Kidney glomerular epithelial cell (primary cell): ENCODE measurements at regions not wholly inside any gene's neighbourhood (a gene's known extent, or its start where the extent isn't known, plus 50 kb on each side); places are given as distances from the start of the nearest gene placed in this dataset.
"Not testable (repeated sequence)": the region's sequence is repeated elsewhere in the genome, so short reads cannot be mapped to it uniquely, and the experiment has no call there.

Experiments used
- DNase-seq: peaks from one replicate; lab custom pipeline; 2025; lab: John Stamatoyannopoulos, UW

DNA sequence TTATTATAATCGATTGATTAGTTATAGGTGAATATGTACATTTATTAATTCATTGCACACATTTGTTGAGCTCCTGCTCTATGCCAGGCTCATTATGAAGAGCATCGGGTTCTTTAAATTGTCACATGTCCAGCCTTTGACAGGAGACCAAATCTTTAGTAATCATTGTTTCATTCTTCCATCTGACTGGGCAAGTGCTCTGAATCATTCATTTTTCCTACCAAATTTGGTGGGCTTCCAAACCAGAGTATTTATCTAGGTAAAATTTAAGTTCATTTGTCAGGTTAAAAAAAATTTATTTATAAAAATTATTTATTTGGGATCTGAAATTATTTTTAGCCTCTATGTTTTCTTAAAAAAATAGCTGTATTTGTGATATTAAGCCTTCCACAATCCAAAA lies 404.9 kb upstream of the MMS22L start:
- no peak for DNase-seq

DNA sequence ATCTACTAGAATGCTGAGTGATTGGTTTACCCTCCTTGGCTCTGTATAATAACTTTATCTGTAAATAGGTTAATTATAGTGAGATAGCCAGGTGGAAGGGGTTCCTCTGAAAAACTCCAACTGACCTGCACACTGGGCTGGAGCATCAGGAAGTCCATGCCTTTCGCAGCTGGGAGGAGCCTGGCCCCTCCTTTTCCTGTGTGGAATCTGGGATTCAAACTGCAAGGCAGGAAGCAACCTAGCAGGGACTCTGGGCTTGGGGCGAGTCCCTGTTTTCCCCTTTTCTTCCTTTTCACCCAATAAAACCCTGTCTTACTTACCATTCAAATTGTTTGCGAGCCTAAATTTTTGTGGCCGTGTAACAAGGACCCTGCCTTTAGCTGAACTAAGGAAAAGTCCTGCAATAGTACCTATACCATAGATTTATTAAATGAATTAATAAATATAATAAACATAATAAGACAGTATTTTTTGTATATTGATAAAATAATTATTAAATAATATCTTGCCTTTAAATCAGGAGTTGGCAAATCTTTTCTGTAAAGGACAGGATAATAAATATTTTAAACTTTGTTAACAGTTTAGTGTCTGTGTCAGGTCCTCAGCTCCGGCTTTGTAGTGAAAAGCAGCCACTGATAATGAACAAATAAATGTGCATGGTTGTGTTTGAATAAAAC lies 406.2 kb upstream of the MMS22L start:
- DNase-seq: no peak

DNA sequence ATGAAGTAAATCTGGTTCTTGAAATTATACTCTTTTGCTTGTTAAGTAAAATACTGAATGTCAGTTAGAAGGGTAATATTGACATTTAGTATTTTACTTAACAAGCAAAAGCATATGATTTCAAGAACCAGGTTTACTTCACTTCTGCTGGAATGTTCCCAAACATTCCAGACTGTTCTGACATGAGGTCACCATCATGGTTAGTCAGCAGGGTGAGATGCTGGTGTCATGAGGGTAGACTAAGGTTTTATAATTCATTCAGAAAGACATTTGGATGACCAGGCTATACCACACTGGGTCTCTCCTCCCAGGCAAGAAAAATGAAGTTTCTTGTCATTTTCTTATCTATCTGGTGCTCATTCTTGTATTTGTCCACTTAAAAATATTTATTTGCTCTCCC lies 414.4 kb upstream of the MMS22L start:
- peak; percentile 40 for DNase-seq

DNA sequence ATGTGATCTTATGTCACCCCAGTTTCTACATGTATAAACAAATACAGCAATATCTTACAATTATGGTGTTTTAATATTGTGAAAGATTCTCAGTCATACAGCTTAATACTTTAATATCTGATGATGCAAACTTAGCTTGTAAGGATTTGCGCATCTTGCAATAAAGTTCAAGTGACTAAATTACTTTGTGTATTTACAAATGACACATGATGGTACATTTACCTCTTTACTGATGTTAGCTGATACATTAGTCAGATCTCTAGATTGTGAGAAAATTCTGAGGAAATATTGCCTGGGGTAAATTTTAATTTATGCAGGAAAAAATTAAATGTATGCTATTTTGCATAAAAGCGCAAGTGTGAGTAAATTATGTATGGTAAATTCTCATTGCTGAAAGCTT lies 418.8 kb upstream of the MMS22L start:
- DNase-seq: no peak

DNA sequence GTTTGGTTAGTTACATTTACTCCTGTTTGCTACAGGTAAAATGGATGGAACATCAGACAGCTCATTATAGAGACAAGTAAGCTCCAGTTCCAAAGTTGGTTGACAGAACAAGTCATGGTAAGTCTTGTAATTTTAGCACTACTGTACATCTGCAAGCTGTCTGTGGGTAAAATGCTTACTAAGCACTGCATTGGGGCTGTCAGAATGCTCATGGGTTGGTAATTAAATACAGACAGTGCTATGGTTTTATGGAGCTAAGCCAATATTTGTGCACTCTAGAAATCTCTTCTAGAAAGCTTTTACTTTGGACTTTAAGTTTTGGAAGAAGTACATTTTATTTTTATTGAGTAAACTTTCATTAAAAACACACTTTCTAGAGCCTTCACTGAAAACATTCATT lies 419.2 kb upstream of the MMS22L start:
- no peak for DNase-seq

DNA sequence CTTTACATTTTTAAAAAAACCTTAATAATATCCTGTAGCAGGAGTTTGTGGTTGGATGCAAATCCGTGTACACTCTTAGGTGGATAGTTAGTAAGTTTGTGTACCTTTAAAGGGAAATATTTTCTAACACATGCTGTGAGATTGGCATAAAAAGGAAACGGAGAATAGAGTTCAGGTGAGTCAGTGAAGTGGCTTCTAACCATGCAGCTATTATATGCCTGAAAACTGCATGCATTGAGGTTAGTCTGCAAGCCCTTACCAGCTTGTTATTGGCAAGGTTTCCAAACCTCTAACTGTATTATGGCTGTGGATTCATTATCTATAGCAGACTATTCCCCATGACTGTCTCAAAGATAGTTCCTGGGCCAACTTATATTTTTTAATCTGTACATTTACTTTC lies 420.6 kb upstream of the MMS22L start:
- no peak for DNase-seq

DNA sequence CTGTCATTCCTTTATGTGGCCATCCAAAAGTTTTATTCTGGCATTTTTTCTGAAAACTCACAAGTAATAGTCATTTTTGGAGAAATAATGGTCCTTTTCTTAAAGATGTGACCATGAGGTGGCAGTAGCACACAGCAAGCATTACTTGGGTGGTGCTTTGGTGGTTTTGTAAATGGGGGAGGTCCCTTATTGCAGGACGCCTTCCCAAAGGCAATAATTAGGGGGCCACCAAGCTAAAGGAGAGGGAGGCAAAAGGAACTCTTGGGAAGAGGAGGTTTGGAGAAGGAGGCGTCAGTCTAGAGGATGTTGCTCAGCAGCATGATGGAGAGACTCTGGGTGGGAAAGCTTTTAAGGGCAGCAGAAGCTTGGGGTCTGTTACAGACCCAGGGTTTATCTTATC lies 422.6 kb upstream of the MMS22L start:
- DNase-seq: no peak

DNA sequence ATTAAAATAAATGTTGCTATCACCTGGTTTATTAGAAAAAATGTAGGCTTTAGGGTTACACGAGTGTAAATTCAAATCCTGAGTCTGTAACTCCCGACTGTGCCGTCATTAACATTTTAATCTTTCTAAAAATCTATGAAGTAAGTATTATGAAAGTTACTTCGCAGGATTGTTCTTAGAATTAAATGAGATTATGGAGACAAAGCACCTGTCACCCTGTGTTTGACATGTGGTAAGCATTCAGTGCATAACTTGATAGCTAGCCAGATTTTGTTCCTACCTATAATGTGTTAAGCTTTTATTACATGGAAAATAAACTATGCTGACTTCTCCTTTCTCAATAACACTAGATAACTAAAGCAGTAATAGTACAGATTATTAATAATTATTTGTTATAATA lies 429.7 kb upstream of the MMS22L start:
- DNase-seq: no peak

DNA sequence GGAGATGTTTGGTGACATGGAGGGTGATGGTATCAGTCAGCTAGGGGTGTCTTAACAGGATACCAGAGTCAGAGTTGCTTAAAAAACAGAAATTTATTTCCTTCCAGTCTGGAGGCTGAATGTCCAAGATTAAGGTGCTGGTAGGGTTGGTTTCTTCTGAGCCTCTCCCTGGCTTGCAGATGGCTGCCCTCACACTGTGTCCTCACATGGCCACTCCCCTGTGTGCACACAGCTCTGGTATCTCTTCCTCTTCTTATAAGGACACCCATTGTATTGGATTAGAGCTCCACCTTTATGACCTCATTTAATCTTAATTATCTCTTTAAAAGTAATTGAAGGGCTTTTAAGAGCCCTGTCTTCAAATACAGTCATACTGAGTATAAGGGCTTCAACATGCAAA lies 431.8 kb upstream of the MMS22L start:
- no peak for DNase-seq

DNA sequence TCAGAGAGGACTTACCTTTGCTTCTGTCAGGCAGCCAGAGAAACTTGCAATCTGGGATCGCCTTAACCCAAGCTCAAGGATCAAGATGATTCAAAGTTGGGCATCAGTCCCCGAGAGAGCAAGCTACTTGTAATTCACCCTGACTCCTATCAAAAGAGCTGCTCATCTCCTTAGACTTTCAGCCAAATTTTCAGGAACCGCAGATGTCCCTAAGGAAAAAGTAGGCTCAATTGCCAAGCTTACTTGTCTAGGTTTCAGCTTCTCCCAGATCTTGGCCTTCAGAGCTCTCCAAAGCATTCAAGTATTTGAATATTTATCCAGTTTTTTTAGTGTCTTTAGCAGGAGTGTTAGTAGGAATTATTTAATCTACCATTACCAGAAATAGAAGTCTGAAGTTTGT lies 434.1 kb upstream of the MMS22L start:
- no peak for DNase-seq

DNA sequence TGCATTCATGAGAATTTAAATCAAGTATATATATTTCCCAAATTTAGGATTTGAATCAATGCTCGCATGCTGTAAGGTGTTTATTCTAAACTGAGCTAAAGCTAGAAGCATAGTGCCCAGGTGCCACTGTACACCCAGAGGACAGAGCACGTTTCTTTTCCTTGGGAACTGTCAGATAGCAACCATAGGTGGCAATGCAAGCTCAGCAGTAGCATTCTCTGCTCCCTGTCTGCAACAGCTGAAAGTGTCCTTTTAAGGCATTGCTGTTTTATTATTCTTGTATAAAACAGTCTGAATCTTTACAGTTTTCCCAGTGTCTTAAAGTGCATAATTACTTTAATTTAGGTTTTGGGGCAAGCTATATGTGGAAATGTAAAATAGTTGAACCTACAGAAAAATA lies 443.4 kb upstream of the MMS22L start:
- no peak for DNase-seq

DNA sequence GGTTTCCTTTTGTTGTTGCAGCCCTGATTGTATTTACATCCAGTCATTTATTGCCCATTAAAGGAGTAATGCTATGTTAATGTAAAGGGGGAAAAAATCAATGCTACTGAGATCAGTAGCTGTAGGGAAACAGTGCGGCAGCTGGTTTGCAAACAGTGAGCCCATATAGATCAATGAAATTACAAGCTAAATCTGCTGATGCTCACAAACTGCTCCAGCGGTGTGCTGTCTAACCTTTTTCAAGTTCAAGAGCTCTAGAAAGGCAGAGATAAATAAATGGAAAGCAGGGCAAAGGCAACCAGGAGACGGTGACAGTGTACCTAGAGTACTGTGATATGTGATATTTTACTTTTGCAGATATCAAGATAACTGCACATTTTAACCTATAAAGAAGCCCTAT lies 449.0 kb upstream of the MMS22L start:
- DNase-seq: no peak

DNA sequence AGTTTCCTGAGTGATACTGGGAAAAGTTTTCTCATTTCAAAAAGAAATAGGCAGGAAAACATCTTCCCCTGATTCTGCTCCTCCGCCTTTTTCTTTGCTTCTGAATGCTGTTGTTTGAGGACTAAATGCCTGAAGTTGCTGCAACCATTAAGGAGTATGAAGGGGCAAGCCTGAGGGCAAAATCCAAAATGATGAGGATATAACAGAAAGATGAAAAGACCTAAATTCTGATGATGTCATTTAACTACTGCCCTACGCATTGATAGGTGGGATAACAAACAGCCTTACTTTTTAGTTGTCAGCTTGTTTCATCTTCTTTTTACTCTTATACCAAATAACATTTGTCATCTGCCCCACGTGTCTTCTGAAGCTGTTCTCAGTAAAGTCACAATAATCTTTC lies 474.6 kb upstream of the MMS22L start:
- DNase-seq: no peak

DNA sequence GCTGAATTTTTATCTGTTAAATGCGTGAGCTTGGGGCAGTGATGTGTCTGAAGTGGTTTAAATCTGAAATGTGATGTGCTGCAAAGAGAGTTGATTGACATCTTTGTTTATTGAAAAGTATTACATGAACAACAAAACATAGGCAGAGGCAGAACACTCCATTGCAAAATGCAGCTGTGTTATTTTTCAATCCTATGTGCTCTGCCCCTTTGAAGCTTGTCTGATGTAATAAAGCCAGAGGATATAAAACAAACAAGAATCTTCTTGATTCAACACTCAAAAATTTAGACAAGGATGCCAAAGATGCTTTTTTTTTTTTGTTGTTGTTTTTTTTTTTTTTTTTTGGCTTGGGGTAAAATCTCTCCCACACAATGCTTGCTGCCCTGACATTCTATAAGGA lies 482.4 kb upstream of the MMS22L start:
- peak; percentile 21 for DNase-seq

DNA sequence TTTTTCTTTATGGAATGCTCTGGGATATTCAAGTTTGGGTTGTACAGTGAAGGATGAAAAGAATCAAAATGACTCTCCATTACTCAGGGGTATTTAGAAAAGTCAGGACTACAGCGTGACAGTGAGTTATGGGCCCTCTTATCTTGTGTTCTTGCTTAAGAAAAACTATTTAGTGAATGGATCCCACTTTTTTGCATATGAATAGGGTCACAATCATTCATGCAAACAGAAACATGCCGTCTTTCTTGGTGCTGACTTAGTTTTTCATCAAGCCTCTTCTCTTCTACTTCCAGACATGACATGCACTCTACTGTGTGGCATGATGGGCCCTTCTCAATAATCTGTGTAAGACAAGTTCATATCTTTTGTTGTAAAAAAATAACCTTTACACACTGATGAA lies 488.4 kb upstream of the MMS22L start:
- no peak for DNase-seq

DNA sequence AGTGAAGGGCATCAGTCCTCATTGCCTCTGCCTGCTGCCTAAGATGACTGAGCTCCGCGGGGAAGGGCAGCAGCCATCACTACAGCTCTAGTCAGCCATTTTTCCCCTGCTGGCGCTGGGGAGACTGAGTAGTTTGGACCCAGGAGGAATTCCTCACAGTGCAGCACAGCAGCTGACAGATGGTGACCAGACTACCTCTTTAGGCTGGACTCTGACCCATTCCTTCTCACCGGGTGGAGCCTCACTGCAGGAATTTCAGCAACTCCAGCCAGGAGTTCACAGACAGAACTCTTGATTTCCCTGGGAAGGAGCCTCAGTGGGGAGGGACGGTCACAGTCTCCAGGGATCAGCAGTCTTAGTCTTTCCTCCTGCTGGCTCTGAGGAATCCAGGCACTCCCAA lies 492.0 kb upstream of the MMS22L start:
- DNase-seq: no peak

DNA sequence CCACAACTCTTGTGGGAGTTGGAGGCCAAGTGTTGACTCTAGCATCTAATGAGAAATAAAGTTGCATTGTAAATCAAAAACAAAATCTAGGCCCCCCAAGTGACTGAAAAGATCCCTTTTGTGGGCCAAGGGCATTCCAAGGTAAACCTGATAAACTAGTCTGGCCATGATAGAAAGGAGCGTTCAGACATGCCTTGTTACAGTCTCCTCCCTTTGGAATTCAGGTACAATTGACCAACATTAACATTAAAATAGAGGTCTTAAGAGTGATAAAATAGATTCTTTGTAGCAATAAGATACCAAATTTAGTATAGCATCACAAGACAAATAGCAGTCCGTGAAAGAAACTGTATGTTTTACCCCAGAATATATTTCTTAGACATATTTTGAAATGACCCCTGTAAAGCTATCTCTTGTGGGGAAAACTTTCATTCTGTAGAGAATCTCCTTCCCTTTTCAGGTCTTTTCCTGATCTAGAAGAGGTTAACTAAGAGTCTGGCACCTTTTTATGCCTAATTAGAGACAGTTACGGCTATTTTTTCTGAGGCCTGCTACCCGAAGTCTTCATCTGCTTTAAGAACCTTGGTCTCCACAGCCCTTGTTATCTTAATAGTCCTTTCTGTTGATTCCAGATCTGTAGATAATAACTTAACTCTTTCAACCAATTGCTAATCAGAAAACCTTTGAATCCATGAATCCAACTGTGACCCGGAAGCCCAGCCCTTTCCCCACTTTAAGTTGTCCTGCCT lies 495.4 kb upstream of the MMS22L start:
- no peak for DNase-seq

DNA sequence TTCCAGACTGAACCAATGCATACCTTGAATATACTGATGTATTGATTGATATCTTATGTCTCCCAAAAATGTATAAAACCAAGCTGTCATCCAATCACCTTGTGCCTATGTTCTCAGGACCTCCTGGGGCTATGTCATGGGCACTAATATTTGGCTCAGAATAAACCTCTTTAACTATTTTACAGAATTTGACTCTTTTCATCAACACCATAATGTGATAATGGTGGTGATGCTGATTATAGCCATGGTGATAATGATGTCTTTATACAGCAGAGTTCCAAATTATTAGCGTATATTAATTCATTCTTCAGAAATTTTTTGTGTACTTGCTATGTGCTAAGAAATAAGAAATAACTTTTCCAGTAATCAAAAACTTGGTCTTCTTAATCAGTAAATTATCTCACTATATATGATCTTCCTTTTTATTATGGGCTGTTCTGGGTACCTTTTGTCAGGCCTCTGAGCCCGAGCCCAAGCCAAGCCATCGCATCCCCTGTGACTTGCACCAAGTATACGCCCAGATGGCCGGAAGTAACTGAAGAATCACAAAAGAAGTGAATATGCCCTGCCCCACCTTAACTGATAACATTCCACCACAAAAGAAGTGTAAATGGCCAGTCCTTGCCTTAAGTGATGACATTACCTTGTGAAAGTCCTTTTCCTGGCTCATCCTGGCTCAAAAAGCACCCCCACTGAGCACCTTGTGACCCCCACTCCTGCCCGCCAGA lies 496.2 kb upstream of the MMS22L start:
- not testable (repeated sequence) for DNase-seq

DNA sequence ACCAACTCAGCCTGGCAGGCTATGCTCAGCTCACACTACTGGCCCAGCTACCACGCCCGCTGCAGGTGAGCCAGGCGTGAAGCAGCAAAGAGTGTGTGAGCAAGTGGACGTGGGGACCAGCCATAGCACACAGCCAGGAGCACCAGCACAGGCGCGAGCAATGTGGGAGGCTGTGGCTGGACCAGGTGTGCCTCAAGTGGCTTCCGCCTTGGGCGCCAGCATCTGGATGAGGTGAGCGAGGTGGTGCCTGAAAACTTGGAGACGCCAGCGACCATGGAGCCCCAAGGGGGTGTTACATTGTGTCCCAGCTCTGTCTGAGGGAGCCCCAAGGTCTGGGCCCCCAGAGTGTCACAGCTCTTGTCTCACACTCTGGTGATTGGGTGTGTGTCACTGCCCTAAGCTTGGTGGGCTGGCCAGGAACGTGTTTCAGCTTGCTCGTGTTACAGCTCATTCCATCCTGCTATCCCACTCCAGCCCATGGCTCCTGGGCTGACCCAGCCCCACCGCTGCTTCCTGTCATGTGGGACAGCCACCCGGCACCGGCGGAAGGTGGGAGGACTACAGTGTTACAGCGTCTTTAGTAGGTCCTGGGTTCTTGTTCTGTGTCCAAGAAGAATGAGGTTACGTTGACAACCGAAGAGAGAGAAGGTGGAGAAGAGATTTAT lies 508.0 kb upstream of the MMS22L start:
- no peak for DNase-seq

DNA sequence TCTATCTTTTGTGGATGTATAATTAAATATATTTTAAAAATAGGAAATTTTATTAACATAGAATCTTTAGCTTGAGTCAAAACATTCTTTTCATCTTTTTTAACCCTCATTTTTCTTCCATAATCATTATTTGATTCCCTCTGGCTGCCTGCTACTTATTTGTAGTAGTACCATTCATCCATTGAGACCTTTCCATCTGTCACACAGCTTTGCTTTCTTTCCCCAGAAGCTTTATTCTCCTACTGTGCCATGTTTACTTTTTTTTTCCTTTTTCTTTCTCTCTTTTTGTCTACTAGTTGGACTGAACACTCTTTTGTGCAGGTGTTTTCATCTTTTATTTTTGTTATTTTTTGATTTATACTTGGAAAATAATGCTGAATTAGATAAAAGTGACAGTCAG lies 522.6 kb upstream of the MMS22L start:
- no peak for DNase-seq

DNA sequence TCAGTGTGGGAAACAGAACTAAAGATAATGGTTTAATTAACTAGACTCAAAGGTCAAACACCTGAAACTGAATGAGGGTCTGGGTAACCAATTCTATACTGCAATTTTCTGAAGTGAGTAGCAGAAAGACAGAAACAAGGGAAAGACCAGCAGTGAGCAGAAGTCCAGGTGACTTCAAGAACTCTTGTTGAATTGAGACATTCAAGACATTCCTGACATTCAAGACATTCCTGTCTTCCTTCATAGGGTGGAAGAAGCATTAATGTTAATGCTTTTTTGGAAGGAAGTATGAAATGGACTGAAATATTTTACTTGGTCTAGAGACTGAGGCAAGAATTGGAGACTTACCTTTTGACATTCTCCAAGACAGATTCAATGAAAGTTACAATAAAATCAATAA lies 529.9 kb upstream of the MMS22L start:
- DNase-seq: no peak

DNA sequence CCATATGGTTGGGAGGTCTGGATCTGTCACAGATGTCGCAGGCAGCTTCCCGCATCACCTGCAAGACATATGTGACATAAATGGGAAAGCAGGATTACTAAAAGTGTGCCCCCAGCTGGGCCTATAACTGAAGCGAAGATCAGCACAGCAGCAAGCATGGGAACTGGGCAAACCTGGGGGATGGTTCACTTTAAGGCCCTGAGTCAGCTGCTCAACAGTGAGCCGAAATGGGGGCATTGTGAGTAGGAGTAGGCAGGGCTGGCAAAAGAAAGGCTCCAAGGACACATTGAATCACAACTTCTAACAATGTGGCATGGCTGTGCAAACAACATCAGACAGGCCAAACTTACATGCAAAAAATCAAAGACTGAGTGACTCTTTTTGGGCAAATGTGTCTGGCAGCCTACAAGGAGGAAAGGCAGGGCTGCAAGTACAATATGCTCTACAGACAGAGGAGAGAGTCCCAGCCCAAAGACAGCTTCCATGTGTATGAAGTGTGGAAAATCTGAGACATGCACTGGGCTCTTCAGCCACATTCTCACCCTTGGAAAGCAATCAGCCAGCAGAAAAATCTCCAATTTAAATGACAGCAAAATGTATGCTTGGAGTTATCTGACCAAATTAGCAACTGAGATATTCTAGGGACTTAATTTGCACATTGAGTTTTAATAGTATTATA lies 531.0 kb upstream of the MMS22L start:
- no peak for DNase-seq
